NT2/D1 (cell line): ENCODE measurements at regions not wholly inside any gene's neighbourhood (a gene's known extent, or its start where the extent isn't known, plus 50 kb on each side); places are given as distances from the start of the nearest gene placed in this dataset.

Experiments used
- DNase-seq: peaks from one replicate; pipeline ENCODE4 v3.0.0-alpha.2; 2011; ENCODE audit warnings: low read depth, low spot score
- H3K27me3 ChIP-seq: 2 replicates; pipeline ENCODE4 v1.6.0; 2011; ENCODE audit warnings: mild to moderate bottlenecking; ENCODE audit not compliant: insufficient read length, insufficient read depth
- H3K36me3 ChIP-seq: 2 replicates; pipeline ENCODE4 v1.6.1; 2011; ENCODE audit warnings: mild to moderate bottlenecking, low read length, mixed read lengths; ENCODE audit not compliant: insufficient read depth, insufficient read length
- H3K4me1 ChIP-seq: 2 replicates; pipeline ENCODE4 v1.5.1; 2011; ENCODE audit not compliant: insufficient read depth, insufficient read length
- H3K4me3 ChIP-seq: 2 replicates; pipeline ENCODE4 v1.5.1; 2011; ENCODE audit warnings: low read depth; ENCODE audit not compliant: insufficient read length
- H3K9ac ChIP-seq: 2 replicates; pipeline ENCODE4 v1.6.0; 2011; ENCODE audit warnings: low read depth; ENCODE audit not compliant: insufficient read length
- H3K9me3 ChIP-seq: 2 replicates; pipeline ENCODE4 v1.5.1; 2011; ENCODE audit warnings: mild to moderate bottlenecking, low read length; ENCODE audit not compliant: insufficient read depth
- SUZ12 ChIP-seq: IDR thresholded peaks from 2 replicates; pipeline ENCODE4 v1.6.1; 2011; ENCODE audit not compliant: insufficient read length, insufficient read depth; ENCODE audit errors: extremely low read depth
- YY1 ChIP-seq: IDR thresholded peaks from 2 replicates; pipeline ENCODE4 v1.6.1; 2011; ENCODE audit not compliant: insufficient read length, insufficient read depth
- ZNF274 ChIP-seq: IDR thresholded peaks from 2 replicates; pipeline ENCODE4 v1.6.1; 2011; ENCODE audit warnings: mild to moderate bottlenecking, low read depth, low read length

GRCh38 chr18:45119876-45120275 lies 439.2 kb downstream of the SETBP1 start:
- H3K27me3 ChIP-seq: peaks cover 3% of the 10 kb centered on the region
- no peaks in the 10 kb centered on the region for H3K36me3 ChIP-seq
- H3K9ac ChIP-seq: no peak overlapping the region
- no peak for TF ChIP-seq YY1
- no peak for TF ChIP-seq SUZ12
- TF ChIP-seq ZNF274: no peak
- no peaks in the 10 kb centered on the region for H3K4me1 ChIP-seq
- no peak overlapping the region for H3K4me3 ChIP-seq
- DNase-seq: no peak
- H3K9me3 ChIP-seq: no peaks in the 10 kb centered on the region

- Histone ChIP-seq H3K4me3 (no peak overlapping the region), H3K9me3 (no peaks in the 10 kb centered on the region), H3K27me3 (no peaks in the 10 kb centered on the region), H3K36me3 (no peaks in the 10 kb centered on the region), H3K9ac (no peak overlapping the region), H3K4me1 (no peaks in the 10 kb centered on the region)
- TF ChIP-seq YY1 (no peak), ZNF274 (no peak), SUZ12 (no peak)
- no peak for DNase-seq
These were observed 440.5 kb downstream of the SETBP1 start for GRCh38 chr18:45121146-45121545.

- H3K4me1 ChIP-seq: no peaks in the 10 kb centered on the region
- H3K27me3 ChIP-seq: no peaks in the 10 kb centered on the region
- H3K9me3 ChIP-seq: no peaks in the 10 kb centered on the region
- TF ChIP-seq ZNF274 (no peak), YY1 (no peak)
- H3K9ac ChIP-seq: no peak overlapping the region
- H3K36me3 ChIP-seq: no peaks in the 10 kb centered on the region
- no peak for DNase-seq
- H3K4me3 ChIP-seq: no peak overlapping the region
These were observed 441.8 kb downstream of the SETBP1 start for GRCh38 chr18:45122506-45122905.

GRCh38 chr18:45127405-45127804 lies 446.7 kb downstream of the SETBP1 start:
- no peak overlapping the region for H3K4me3 ChIP-seq
- no peaks in the 10 kb centered on the region for H3K4me1 ChIP-seq
- no peaks in the 10 kb centered on the region for H3K36me3 ChIP-seq
- no peaks in the 10 kb centered on the region for H3K27me3 ChIP-seq
- H3K9ac ChIP-seq: no peak overlapping the region
- TF ChIP-seq YY1: no peak
- no peak for TF ChIP-seq SUZ12
- TF ChIP-seq ZNF274: no peak
- H3K9me3 ChIP-seq: no peaks in the 10 kb centered on the region
- DNase-seq: no peak

- H3K27me3 ChIP-seq: no peaks in the 10 kb centered on the region
- no peak for DNase-seq
- no peak overlapping the region for H3K9ac ChIP-seq
- TF ChIP-seq ZNF274 (no peak), SUZ12 (no peak), YY1 (no peak)
- H3K36me3 ChIP-seq: no peaks in the 10 kb centered on the region
- no peak overlapping the region for H3K4me3 ChIP-seq
- no peaks in the 10 kb centered on the region for H3K9me3 ChIP-seq
- no peaks in the 10 kb centered on the region for H3K4me1 ChIP-seq
These were observed 452.6 kb downstream of the SETBP1 start for GRCh38 chr18:45133276-45133675.

- H3K4me3 ChIP-seq: no peak overlapping the region
- no peaks in the 10 kb centered on the region for H3K4me1 ChIP-seq
- H3K9ac ChIP-seq: no peak overlapping the region
- no peaks in the 10 kb centered on the region for H3K9me3 ChIP-seq
- TF ChIP-seq YY1 (no peak), ZNF274 (no peak), SUZ12 (no peak)
- H3K36me3 ChIP-seq: no peaks in the 10 kb centered on the region
- DNase-seq: no peak
- H3K27me3 ChIP-seq: no peaks in the 10 kb centered on the region
These were observed 455.8 kb downstream of the SETBP1 start for GRCh38 chr18:45136381-45137086.

- Histone ChIP-seq H3K4me3 (no peak overlapping the region), H3K4me1 (no peaks in the 10 kb centered on the region), H3K9me3 (no peaks in the 10 kb centered on the region), H3K36me3 (no peaks in the 10 kb centered on the region), H3K9ac (no peak overlapping the region), H3K27me3 (no peaks in the 10 kb centered on the region)
- DNase-seq: no peak
- no peak for TF ChIP-seq ZNF274
- no peak for TF ChIP-seq SUZ12
These were observed 456.4 kb downstream of the SETBP1 start for GRCh38 chr18:45137087-45137419.

- no peaks in the 10 kb centered on the region for H3K9me3 ChIP-seq
- no peak overlapping the region for H3K4me3 ChIP-seq
- TF ChIP-seq ZNF274 (no peak), SUZ12 (no peak), YY1 (no peak)
These were observed 458.8 kb downstream of the SETBP1 start for GRCh38 chr18:45139478-45139877.

More at GRCh38 chr18:45139478-45139877, 458.8 kb downstream of the SETBP1 start:
- DNase-seq: no peak
- no peak overlapping the region for H3K9ac ChIP-seq
- no peaks in the 10 kb centered on the region for H3K36me3 ChIP-seq
- no peaks in the 10 kb centered on the region for H3K27me3 ChIP-seq
- H3K4me1 ChIP-seq: no peaks in the 10 kb centered on the region
